Ishikawa (cell line): ENCODE measurements at regions not wholly inside any gene's neighbourhood (a gene's known extent, or its start where the extent isn't known, plus 50 kb on each side); places are given as distances from the start of the nearest gene placed in this dataset.

Experiments used
- CEBPB ChIP-seq: IDR thresholded peaks from 2 replicates; pipeline ENCODE4 v1.6.1; 2012
- CREB1 ChIP-seq: IDR thresholded peaks from 2 replicates; pipeline ENCODE4 v1.6.1; 2012; ENCODE audit warnings: low read depth
- EGR1 ChIP-seq: IDR thresholded peaks from 2 replicates; pipeline ENCODE4 v1.6.1; 2012
- EP300 ChIP-seq: IDR thresholded peaks from 2 replicates; pipeline ENCODE4 v1.6.1; 2012; ENCODE audit warnings: borderline replicate concordance
- FOXM1 ChIP-seq: IDR thresholded peaks from 2 replicates; pipeline ENCODE4 v1.6.1; 2012; ENCODE audit warnings: low read depth, borderline replicate concordance
- MAX ChIP-seq: IDR thresholded peaks from 2 replicates; pipeline ENCODE4 v1.6.1; 2012
- NFIC ChIP-seq: IDR thresholded peaks from 2 replicates; pipeline ENCODE4 v1.6.1; 2012
- RAD21 ChIP-seq: IDR thresholded peaks from 2 replicates; pipeline ENCODE4 v1.6.1; 2012; ENCODE audit warnings: low read depth
- REST ChIP-seq: IDR thresholded peaks from 2 replicates; pipeline ENCODE4 v1.6.1; 2012; ENCODE audit warnings: low read depth, mild to moderate bottlenecking
- TAF1 ChIP-seq: IDR thresholded peaks from 2 replicates; pipeline ENCODE4 v1.6.1; 2012; ENCODE audit warnings: low read depth, mild to moderate bottlenecking
- TCF12 ChIP-seq: IDR thresholded peaks from 2 replicates; pipeline ENCODE4 v1.6.1; 2012; ENCODE audit warnings: low read depth
- TEAD4 ChIP-seq: IDR thresholded peaks from 2 replicates; pipeline ENCODE4 v1.6.1; 2012
- USF1 ChIP-seq: IDR thresholded peaks from 2 replicates; pipeline ENCODE4 v1.6.1; 2012
- YY1 ChIP-seq: IDR thresholded peaks from 2 replicates; pipeline ENCODE4 v1.6.1; 2012; ENCODE audit warnings: low read depth
- ZBTB7A ChIP-seq: IDR thresholded peaks from 2 replicates; pipeline ENCODE4 v1.6.1; 2012; ENCODE audit warnings: low read depth

DNA sequence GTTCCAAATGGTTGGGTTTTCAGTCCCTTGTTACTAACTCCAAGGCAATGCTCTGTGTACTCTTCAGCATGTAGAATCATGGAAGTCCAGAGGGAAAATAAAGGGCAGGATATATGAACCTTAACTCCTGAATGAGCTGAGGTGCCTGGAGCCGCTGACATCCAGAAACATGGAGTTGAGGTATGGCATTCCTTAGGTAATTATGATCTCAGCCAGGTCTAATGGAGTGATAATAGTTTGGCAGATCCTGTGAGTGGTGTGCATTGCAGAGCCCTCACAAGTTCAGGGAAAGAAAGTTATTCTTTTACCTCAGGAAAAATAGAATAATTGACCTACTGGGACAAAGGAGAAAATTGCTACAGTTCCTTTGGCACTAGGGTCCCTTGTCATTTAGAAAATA is 369.1 kb downstream of the ZNF608 start:
- TF ChIP-seq ZBTB7A (no peak), TAF1 (no peak), CEBPB (no peak), NFIC (no peak), MAX (no peak), USF1 (no peak), CREB1 (no peak), REST (no peak), YY1 (no peak)

DNA sequence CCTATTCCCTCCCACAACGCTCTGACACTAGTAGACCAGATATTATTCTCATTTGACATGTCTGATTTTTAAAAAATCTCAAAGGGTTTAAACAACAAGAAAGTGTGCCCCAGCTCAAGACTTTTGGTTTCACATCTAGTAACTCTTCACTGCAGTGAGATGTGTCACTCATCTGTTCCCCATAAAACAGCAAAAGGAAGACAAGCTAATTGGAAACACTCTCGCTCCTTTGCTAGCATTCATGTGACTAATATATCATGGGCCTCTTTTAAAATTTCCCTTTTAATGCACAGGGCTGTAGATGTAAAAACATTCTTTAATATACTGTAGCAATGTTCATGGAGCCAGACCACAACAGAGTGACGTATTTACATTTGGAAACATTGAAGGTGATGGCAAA is 372.6 kb downstream of the ZNF608 start:
- no peak for TF ChIP-seq EP300
- TF ChIP-seq TEAD4 = no peak
- TF ChIP-seq ZBTB7A = no peak
- TF ChIP-seq CREB1 = no peak
- no peak for TF ChIP-seq NFIC
- TF ChIP-seq CEBPB = no peak
- TF ChIP-seq FOXM1 = no peak
- TF ChIP-seq RAD21 = no peak
- TF ChIP-seq USF1 = no peak
- no peak for TF ChIP-seq YY1
- TF ChIP-seq EGR1 = no peak
- TF ChIP-seq TCF12 = no peak

DNA sequence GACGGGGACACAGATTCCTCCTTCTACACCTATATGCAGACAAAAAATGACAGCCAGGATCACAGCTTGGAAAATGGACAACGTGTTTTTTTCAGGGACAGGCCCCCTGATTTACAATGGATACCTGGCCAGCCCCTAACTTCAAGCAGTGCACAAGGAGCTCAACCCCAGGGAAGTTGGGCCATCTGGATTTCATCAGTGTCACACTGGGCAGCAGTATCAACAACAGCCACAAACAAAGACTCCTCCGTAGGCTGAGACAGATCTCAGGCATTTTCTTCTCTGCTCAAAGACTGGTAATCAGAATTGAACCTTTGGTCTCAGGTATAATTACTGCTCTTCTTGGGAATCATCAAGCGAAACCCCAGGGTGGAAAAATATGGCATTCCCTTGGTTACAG is 374.0 kb downstream of the ZNF608 start:
- no peak for TF ChIP-seq TEAD4

- no peak for TF ChIP-seq TAF1
- no peak for TF ChIP-seq YY1
- no peak for TF ChIP-seq FOXM1
- TF ChIP-seq CREB1 = no peak
- TF ChIP-seq MAX = no peak
- TF ChIP-seq TEAD4 = no peak
- TF ChIP-seq CEBPB = no peak
- no peak for TF ChIP-seq USF1
- no peak for TF ChIP-seq ZBTB7A
- TF ChIP-seq EP300 = no peak
- TF ChIP-seq RAD21 = no peak
Observed at GRCh38 chr5:124371111-124371706, 375.2 kb downstream of the ZNF608 start.

DNA sequence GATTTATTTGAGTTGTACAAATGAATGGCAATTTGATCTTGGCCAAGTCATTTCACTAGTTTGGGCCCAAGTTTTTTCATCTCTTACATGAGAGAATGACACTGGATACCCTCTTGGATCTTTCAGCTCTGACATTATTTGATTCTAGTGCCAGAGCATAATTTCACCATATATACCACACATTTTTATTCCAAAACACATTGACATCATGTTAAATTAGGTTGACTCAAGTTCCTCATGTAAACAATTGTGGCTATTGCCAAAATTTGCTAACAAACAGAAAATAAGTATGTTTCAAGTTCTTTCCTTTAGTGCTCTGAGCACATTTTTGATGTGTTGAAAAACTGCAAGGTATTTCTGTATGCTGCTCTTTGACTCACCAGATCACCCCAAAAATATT is 375.8 kb downstream of the ZNF608 start:
- TF ChIP-seq MAX (no peak), EP300 (no peak), ZBTB7A (no peak), REST (no peak), EGR1 (no peak), CREB1 (no peak), YY1 (no peak)

- TF ChIP-seq YY1 = no peak
- TF ChIP-seq REST = no peak
- TF ChIP-seq MAX = no peak
- no peak for TF ChIP-seq EP300
- TF ChIP-seq RAD21 = no peak
- TF ChIP-seq FOXM1 = no peak
Observed at GRCh38 chr5:124365361-124365801, 381.1 kb downstream of the ZNF608 start.
